HL-60 (cell line): ENCODE measurements at regions not wholly inside any gene's neighbourhood (a gene's known extent, or its start where the extent isn't known, plus 50 kb on each side); places are given as distances from the start of the nearest gene placed in this dataset.

Source experiments
- CTCF ChIP-seq: IDR thresholded peaks from one replicate; pipeline ENCODE4 v1.5.1; 2011; ENCODE audit warnings: low read length, control low read depth, inconsistent platforms; ENCODE audit not compliant: insufficient read depth
- SPI1 ChIP-seq: IDR thresholded peaks from 2 replicates; pipeline ENCODE4 v1.6.1; 2012; ENCODE audit warnings: low read depth, mild to moderate bottlenecking, borderline replicate concordance

GRCh38 chr20:52340036-52340634 lies 148.6 kb upstream of the ZFP64 start:
- TF ChIP-seq CTCF (no peak), SPI1 (no peak)
